ENCODE measurements at regions not wholly inside any gene's neighbourhood (a gene's known extent, or its start where the extent isn't known, plus 50 kb on each side); places are given as distances from the start of the nearest gene placed in this dataset.

GRCh38 chr5:56440871-56441740 lies 208.0 kb upstream of the ANKRD55 start:
- no peak for TF ChIP-seq CTCF (conservative IDR thresholded peaks at IDR 0.05; ENCODE audit: low read length)
- TF ChIP-seq EZH2phosphoT487 (IDR thresholded peaks at IDR 0.05; ENCODE audit: borderline replicate concordance) = no peak

All from Loucy (cell line).